ENCODE measurements at regions not wholly inside any gene's neighbourhood (a gene's known extent, or its start where the extent isn't known, plus 50 kb on each side); places are given as distances from the start of the nearest gene placed in this dataset.
A peak's percentile ranks its signal among the peaks of the same experiment; 100 is the strongest.
"Not testable (repeated sequence)": the region's sequence is repeated elsewhere in the genome, so short reads cannot be mapped to it uniquely, and the experiment has no call there.

GRCh38 chr14:58752771-58753201 is 115.0 kb downstream of the DACT1 start:
- DNase-seq, result no peak

GRCh38 chr14:58755031-58755925 is 117.5 kb downstream of the DACT1 start:
- DNase-seq, result no peak

- DNase-seq, result no peak
These were observed 122.4 kb downstream of the DACT1 start for GRCh38 chr14:58760121-58760520.

DNA sequence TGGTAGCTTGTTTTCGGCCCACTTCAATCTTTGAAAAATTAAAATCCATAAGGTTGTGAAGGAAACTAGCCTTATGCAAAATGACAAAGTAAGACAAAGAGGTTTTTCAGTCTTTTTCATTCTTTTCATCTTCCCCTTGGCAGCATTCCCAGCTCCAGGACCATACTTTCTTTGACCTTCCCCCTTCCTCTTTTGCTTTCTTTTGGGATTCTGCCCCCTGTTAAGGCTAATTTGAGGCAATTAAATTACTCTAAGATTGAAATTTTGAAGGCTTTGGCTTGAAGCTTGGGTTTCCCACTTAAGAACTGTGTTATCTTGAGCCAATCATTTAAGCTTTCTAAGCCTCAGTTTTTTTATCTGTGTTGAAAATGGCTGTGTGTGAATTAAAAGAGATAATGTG is 124.9 kb downstream of the DACT1 start:
- DNase-seq, result no peak

GRCh38 chr14:58763210-58763609 is 125.4 kb downstream of the DACT1 start:
- no peak for DNase-seq

- peak; percentile 59 for DNase-seq
These were observed 127.7 kb downstream of the DACT1 start for GRCh38 chr14:58765418-58765831.

- DNase-seq, result no peak
These were observed 128.1 kb downstream of the DACT1 start for GRCh38 chr14:58765843-58766242.

GRCh38 chr14:58769011-58769643 is 131.4 kb downstream of the DACT1 start:
- DNase-seq, result no peak

GRCh38 chr14:58769771-58770170 is 132.0 kb downstream of the DACT1 start:
- no peak for DNase-seq

DNA sequence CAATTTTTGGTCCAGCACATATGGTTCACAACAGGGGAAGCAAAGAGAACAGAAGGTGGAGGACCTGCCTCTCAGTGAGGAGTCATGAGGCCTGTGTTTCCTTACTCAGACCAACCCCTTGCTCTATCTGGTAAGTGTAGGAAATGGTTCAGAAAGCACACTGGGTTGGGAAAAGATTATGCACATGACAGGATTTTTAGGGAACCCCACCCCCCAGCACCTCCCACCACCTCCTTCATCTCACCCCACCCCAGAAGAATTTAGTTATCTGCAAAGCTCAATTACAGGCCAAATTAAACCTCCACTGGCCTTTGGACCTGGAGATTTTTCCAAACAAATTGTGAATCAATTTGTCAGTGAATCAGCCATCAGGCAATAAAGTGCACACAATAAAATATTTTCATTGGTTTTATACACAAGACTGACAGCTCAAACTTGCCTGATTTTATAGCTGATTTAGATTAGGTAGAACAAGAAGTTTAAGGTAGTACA is 132.8 kb downstream of the DACT1 start:
- no peak for DNase-seq

DNA sequence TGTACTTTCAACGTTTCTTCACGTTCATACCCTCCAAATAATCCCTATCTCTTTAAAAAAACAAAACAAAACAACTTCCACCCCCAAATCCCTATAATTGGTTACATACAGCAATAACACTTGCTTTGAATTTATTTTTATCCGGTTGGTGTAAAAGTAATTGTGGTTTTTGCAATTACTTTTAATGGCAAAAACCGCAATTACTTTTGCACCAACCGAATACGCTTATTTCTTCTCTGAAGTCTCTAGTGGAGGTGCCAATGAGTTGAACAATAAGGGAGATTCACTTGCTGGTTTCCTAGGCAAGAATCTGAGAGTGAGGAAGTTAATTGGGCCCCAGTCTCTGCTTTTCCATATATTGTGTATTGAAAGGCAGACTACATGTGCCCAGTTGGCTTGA is 133.3 kb downstream of the DACT1 start:
- DNase-seq, result no peak

DNA sequence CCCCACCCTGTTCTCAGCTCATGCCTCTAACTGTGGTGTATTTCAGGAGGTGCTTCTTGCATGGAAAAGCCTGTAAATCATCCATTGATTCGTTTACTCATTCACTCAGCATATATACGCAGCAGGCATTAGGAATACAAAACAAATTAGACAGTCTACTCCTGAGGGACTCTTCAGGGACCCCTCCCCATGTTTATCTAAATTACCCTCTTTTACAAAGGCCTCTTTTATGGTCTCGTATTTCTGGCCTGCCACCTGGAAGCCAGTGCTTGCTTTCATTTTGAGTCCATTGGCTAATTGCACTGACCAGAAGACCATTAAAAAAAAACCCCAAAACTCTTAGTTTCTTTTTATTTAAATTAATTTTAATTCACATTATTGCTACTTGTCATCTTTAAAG is 134.4 kb downstream of the DACT1 start:
- no peak for DNase-seq

- peak; percentile 73 for DNase-seq
These were observed 135.2 kb downstream of the DACT1 start for GRCh38 chr14:58772794-58773620.

GRCh38 chr14:58774531-58774930 is 136.8 kb downstream of the DACT1 start:
- no peak for DNase-seq

DNA sequence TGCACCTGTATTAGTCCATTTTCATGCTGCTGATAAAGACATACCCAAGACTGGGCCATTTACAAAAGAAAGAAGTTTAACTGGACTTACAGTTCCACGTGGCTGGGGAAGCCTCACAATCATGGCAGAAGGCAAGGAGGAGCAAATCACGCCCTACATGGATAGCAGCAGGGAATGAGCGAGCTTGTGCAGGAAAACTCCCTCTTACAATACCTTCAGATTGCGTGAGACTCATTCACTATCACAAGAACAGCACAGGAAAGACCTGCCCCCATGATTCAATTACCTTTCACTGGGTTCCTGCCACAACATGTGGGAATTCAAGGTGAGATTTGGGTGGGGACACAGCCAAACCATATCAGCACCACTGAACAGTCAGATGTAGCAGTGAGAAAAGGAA is 137.4 kb downstream of the DACT1 start:
- not testable (repeated sequence) for DNase-seq

GRCh38 chr14:58776516-58776915 is 138.8 kb downstream of the DACT1 start:
- no peak for DNase-seq

GRCh38 chr14:58777541-58777979 is 139.8 kb downstream of the DACT1 start:
- DNase-seq, result peak; percentile 84

DNA sequence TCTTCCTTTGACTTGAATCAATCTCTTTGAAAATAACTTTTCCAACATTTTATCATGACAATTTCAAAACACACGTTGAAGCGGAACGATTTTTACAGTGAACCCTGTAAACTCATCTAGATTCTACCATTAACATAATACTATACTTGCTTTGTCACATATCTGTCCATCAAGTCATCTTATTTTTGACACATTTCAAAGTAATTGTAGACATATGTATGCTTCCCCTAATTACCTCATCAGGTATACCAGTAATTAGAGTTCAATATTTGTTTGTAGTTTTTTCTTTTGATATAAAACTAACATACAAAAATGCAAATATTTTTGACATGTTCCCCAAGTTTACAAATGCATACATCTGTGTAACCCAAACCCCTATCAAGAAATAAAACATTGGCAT is 140.4 kb downstream of the DACT1 start:
- DNase-seq, result no peak

DNA sequence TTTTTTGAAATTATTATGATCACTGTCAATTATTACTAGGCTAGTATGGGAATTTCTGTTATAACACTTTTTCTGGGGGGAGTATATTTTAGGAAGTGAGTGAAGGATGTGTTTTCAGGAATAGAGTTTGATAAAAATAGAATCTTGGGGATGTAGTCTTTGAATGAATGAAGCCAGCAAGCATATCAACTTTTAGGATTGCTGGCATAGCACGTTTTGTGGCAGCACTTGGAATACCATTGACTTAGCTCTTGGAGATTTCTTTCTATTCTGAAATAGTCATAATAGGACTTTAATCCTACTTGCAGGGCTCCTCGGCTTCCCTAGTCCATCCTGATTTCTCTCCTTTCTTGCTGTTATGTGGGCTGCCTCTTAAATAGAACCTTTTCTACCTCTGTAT is 141.6 kb downstream of the DACT1 start:
- DNase-seq, result no peak

DNA sequence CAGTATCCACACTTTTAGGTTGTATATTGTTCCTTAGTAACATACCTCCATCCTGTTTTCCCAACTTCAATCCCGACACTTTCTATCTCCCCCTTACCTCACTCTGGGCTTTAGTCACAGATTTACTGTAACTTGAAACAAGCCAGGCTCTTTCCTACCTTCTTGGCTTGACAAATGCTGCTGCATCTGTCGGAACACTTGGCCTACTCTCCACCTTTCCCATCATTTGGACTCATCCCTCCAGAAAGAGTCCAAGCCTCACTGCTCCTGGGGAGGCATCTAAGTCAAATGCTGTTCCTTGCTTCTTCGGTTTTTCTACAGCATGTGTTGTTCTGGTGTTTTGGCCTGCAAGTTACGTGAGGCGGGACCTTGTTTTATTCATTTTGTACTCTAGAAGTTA is 142.4 kb downstream of the DACT1 start:
- no peak for DNase-seq

- no peak for DNase-seq
These were observed 142.8 kb downstream of the DACT1 start for GRCh38 chr14:58780605-58781004.

GRCh38 chr14:58782011-58782410 is 144.2 kb downstream of the DACT1 start:
- no peak for DNase-seq

Measured in renal pelvis (tissue), 1 donor.